Activated CD4-positive, alpha-beta T cell treated with anti-CD3 and anti-CD28 coated beads, Interleukin-2, Interleukin-4, amounts not matched to agents 100 ng/mL and 50 ng/mL, durations not matched to agents 16 hours and 8 hours (primary cell): ENCODE measurements at regions not wholly inside any gene's neighbourhood (a gene's known extent, or its start where the extent isn't known, plus 50 kb on each side); places are given as distances from the start of the nearest gene placed in this dataset.

ENCODE experiments used
- DNase-seq: peaks from one replicate; pipeline ENCODE4 v3.0.0-alpha.2; 2020; ENCODE audit warnings: low spot score

DNA sequence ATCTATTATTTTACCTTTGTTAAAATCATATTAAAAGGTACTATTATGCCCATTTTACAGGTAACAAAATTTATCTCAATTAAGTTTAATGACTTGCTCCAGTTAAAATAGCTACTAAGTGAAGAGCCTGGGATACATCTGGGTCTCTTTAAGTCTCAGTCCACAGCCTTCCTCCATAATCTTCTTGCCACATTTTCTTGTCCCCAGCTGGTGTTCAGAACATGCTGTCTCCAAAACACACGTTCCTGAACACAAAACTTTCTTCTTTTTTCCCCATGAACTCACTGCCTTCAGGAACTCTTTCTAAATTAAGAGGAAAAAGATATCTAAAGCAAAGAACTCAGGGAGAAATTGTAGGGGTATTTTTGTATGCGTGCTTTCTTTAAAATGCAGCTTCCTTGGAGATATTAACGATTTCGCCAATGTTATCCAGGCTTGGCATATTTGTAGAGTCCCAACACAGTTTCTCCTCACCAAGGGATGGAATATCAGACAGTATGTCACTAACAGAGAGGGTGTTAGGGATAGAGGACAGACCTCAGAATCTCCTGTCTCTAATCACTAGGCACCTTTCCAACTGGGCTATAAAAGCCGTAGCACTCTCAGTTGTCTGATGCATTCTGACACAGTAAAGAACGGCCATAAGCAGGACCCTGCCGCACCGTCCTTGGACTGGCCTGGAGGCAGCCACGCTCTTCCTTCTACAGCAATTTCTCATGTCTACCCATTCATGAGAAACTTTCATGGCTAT is 232.8 kb upstream of the BLID start:
- DNase-seq: no peak

DNA sequence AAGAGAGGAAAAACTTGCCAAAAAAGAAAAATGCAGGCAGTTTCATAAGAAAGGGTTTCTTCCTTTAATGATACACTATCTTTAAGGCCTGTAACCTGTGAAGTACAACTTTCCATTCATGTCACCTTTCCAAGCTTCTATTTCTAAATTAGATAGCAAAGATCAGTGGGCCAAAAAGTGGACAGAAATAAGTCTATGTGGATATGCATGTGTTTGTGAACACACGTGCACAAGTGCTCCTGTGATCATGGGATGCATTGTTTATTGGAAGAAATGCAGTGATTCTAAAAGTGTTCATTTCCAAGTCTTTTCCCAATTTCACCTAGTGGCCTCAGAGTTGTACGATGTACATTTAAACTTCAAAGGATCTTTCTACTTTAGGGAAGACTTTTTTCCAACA is 230.0 kb upstream of the BLID start:
- no peak for DNase-seq

DNA sequence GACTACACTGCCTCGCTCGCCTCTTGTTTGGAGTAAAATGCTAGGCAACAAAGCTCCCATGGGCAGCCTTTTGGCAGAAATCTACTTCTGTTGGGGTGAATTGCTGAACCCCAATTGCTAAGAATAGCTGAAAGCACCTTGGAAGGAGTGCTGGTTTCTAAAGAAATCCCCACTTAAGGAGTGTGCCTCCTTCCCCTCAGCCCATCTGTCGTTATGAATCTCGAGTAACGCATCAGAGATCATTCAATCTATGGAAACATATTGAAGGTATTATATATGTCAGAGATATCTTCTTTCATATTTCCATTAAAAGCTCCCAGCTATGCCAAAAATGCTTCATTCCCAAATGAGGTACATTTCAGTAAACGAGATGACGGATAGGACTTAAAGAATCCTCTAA is 229.6 kb upstream of the BLID start:
- DNase-seq: no peak

DNA sequence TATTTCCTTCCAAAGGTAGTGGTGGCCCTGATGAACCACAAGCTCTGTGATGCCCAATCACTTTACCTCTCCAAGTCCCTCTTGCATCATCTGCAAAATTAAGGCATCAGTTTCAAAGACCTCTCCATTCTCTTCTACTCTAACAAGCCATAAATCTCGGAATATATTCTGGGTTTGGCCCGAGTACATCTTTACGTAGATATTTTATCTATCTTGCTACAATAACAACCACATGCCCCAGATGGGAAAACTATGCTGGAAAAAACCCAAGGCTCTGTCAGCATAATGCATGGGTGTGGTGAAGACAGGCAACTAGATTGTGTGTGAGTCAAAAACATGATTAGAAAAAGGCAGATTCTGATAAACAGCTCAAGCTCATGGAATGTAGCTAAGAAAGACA is 228.2 kb upstream of the BLID start:
- no peak for DNase-seq

DNA sequence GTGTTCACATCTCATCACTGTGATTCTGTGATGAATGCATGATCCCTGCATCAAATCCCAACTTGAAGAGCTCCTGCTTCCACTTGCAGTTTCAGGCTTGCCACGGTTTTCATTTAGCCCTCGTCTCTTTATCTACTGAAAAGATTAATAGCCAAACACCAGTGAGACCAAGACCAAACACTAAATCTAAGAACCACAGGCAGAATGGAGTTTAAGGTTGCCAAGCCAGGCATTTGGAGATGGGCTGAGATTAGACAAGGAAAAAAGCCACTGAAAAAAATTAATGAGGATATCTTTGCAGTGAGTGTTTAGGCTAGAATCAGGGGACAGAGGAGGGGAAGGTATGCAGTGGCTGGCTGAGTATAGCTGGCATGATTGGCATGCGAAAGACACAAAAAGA is 227.2 kb upstream of the BLID start:
- no peak for DNase-seq

DNA sequence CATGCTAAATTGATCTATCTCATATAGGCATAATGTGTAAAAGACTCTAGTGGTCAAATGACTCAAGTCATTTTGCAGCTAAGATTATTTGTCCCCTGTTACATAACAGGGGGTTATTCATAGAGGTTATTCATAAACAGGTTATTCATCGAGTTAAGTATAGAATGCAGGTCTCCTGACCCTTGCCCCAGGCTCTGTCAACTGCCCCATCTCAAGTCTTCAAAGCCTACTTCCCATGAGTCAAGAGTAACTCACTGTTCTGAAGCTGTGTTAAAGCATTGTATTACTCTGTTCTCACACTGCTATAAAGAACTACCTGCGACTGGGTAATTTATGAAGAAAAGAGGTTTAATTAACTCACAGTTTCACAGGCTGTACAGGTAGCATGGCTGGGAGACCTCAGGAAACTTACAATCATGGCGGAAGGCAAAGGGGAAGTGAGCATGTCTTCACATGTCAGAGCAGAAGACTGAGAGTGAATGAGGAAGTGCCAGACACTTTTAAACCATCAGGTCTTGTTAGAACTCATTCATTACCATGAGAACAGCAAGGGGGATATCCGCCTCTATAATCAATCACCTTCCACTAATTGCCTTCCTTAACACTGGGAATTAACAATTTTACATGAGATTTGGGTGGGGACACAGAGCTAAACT is 226.2 kb upstream of the BLID start:
- no peak for DNase-seq

DNA sequence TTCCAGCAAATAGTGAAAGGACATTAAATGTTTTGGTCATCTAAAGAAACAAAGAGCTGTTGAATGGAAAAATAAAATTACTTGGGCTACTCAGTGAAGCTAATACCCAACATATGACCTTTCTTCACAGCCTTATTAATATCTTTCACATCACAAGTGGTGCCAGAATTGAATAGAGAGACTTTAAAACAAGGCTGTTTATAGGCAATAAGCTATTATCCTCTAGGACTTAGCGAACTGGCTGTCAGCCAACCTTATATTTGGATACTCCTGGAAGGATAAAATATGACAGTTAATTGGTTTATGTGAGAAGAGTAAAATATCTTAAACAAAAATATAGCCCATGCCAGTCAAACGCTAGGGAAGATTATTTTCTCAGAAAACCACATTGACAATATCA is 225.5 kb upstream of the BLID start:
- no peak for DNase-seq

DNA sequence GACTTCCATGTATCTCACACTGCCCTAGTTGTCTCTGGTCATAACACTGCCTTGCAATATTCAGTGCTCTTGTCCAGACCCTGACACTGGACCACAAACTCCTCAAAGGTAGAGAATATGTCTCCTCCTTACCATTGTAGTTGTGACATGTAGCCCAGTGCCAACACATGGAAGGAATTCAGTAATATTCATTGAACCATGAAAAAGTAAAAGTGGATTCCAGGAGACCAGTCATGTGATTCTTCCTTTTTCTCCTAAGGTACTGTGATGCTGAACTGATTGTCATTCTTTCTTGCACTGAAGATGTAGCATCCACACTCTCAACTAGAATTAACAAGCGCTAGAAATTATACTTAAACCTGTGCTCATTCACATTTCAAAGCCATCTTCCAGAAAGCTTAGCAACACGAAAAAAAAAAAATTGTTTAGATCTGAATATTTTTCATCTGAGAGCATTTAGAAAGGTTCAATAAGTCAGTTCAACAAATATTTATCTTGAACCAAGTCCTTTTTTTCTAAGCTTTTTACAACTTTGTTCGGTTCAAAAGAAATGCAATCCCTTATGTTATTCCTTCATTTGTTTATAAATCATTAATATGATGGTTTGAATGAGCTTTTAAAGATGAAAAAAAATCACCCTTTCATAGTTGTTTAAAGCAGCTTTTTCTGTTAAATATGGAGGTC is 224.7 kb upstream of the BLID start:
- no peak for DNase-seq

DNA sequence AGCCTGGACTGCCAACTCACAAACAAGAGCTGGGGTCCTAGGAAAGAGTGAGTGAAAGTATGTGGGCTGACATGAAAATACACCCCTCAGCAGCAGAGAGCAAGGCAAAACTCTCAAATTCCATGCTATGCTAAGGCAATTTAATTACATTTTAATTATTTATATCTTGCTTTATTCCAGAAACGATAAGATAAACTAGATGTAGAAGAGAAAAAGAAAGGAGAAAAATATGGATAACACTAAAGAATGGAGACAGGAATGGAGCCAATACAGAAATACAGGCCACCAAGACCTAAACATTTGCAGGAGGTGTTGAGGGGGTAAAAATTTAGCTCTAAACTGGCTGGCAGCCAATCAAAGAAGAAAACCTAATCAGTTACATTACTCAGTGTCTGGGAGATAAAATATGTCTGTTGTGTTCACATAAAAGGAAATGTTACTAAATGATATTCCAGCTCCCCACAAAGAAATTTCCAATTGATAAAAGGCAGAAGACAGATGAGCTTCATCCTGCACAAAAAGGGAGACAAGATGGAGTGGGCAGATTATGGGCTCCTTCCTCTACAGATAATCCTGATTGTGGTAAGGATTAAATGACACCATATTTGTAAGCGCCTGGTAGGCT is 223.5 kb upstream of the BLID start:
- no peak for DNase-seq

DNA sequence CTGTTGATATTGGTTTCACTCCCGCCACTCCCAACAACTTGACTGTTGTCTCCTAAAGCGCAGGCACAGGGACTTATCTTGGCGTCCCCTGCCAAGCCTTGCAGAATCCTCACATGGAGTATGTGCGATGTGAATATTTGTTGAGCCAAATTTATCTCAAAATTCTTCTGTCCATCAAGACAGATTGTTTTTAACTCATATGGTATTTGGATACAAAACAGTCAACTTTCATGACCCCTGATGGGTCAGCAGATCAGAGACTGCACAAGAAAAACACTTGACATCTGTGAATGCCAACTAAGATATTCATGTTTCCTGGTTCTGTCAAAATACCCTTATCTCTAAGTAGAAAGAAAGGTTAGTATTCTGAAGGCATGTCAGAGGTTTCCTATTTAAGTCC is 221.7 kb upstream of the BLID start:
- no peak for DNase-seq

DNA sequence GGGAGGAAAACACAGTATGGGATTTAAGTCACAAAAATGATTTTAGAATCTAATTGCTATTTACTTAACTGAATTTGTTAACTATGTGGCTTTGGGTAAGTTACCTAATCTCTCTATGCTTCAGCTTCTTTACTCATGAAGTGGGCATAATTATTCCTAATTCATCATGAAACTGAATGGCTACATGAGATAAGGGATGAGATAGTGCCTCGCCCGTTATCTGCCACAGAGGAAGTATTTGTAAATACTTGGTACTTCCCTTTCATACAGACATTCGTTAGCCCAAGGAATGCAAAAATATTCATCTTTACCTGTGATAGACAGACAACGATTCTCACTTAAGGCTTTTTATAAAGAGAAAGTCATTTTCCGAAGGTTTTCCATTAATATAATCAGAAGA is 221.2 kb upstream of the BLID start:
- DNase-seq: no peak

DNA sequence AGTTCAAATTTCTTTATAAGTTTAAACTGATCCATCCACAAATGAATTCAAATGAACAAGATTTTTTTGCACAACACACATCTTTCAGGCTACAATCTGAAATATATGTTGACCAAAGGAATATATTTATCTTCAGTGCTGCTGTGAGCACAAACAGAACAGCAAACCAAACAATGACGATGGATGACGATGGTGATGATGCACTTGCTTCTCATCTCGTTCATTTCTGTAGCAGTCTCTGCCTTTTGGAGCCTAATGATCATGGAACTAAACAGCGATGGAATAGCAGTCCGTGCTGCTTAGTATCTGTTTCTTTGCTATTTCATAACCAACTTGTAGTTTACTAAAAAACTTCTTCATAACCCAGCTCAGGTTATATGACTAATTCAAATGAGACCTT is 220.7 kb upstream of the BLID start:
- no peak for DNase-seq

DNA sequence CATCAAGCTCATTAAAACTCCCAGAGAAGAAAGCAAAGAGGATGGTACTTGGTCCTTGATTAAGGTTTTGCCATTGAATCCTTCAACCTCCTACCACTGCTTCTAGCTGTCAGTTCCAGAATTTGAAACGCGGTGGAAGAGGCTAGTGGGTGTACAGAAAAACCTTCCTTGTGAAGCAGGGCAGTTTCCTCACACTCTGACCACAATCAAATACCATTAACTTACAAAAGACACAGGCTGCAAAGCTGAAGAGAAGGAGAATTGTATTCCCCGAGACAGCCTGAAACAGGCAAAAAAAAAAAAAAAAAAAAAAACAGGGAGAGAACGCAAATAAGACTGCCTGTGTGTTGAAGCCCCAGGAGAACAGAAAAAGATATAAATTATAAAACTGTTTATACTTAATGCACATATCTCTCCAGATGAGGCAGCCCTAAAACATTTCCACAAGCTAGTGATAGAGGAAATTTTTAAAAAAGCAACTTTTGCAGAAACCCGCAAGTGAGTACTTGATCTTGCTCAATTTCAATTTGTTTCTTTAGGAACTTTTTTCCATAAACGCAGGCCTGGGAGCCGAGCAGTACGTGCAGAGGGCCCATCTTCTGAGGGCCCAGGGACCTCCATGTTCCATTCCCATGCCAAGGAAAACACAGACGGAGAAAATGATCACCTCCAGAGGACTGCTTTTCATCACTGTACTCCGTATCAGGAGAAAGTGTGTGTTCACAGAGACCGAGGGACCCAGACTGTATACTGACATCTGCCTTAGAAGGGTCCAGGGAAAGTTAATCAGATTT is 218.7 kb upstream of the BLID start:
- no peak for DNase-seq

DNA sequence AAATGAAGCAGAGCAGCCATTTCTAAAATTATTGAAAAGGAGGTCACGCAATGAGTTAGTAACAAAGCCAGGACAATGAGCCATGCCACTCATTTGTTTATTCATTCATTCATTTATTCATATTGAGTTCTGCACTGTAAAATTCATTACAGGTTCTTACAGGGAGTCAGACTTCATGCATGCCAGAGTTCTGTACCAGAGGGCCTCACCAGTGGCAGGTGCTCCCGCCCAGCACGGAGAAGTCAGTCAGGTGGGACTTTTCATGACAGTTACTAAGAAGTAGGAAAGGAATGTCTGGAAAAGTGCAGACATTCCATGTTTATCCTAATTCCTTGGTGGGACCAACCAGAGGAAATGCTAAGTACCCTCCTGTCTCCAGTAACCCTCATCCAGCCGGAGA is 217.5 kb upstream of the BLID start:
- DNase-seq: no peak

DNA sequence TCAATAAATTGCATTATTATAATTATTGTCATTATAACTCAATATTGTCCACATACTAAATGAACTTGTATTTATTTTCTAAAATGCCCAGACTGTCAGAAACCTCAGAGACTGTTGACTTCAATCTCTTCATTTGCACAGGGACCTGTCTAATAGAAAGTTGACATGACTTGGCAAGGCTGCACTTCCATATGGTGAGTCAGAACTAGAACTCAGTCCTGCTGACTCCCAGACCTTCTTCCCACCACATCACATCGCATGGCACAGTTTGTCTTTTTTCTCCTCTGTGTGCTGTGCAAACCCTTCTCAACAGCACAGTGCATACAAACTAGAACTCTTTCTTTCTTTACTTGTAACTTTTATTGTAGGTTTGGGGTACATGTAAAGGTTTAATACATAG is 215.1 kb upstream of the BLID start:
- no peak for DNase-seq

DNA sequence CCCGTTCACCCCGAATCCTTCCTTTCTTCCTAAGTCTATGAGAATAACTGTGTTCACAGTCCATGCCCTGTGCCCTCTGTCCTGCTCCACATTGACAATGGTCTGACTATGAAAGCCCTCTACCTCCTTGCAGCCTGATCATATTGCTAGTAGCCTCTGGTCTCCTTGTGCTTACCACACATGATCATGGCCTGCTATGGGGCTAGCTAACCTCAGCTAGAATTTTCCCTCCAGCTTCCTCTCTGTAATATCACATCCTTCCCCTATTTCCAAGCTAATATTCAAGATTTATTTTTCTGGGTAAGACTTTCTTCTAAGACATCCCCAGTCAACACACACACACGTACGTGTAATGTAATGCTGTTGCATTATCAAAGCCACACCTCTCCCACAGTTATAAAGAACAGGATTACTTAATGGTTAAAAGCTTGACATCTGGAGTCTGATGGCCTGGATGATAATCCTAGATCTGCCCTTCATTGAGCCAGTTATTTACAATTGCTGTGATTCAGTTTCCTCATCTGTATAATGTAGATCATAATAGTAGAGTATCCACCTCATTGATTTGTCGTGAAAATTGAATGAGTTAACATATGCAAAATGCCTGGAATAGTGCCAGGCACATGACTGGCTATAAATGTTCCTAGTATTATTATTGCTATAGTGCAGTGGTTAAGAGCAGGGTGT is 214.4 kb upstream of the BLID start:
- no peak for DNase-seq

DNA sequence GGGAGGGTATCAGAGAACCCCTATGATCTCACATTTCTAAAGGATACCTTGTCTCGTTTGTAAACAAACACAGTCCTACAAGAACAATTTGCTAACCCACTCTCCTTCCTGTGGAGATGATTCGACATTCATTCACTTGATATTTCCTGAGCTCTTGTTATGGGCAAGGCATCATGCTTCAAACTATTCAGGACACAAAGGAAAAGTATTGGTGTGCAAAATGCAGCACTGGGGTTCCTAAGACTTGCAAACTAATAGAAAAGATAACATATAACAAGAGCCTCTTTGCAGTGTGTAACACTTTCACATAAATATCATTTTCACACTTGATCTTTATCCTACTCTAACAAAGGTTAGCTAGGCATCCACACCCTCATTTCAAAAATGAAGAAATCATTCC is 211.5 kb upstream of the BLID start:
- DNase-seq: no peak

DNA sequence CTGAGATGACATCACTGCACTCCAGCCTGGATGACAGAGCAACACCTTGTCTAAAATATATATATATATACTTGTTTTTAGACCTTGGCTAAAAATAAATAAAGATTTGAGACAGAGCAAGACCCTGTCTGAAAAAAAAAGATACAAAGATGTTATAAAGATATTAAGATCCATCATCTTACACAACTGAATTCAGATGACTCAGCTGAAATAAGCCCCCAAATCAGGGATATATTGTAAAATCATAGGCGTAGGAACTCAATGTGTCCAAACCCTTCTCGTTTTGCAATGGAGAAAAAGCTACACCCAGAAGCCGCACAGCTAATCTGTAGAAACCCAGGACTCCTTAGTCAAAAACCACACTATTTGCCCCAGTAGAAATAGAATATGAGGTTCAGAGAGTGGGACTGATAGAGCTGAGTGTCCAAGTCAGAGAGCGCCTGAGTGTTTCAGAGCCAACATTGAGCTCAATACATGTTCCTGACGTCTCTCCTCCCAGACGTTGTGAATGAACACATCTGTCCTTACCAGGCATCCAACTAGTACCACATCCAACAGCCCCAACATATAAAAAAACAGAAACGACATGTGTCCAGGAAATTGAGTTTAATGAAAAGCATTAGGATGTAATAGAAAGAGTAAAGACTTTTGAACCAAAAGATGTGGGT is 207.9 kb upstream of the BLID start:
- DNase-seq: no peak

DNA sequence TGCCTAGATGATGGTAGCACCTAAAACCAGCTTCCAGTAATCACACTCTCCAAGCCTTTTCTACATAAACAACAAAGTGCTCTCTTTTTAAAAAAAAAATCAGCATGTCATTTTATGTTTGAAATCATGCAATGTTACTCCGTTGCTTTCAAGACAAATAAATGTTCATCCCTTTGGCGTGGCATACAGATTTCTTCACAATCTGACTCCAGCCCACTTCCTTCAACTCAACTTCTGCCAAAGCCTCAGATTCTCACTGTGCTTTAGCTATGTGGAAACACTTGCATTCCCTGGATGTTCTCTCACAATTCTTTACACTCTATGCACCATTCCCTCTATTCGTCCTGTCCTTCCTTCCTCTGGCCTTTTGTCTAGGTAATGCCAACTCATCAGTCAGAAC is 206.3 kb upstream of the BLID start:
- no peak for DNase-seq

DNA sequence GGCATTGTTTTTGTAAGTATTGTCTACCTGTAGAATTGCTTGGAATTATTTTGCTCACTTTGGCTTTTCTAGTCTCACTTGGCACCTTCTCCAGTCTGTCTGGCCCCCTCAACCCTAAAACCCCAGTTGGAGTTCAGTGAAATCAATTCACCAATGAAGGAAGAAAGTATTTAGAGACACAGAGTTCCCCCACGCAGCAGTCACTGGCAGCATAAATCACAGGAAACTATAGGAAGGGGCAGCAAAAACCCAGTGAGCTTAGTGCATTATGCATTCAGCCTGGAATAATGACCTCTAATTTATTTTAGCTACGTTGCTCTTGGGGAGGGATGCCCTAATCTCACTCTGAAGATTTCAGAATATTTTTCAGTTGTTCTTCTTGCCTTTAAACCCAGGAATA is 204.7 kb upstream of the BLID start:
- DNase-seq: no peak
